Thyroid gland (tissue), 4 donors: ENCODE measurements at regions not wholly inside any gene's neighbourhood (a gene's known extent, or its start where the extent isn't known, plus 50 kb on each side); places are given as distances from the start of the nearest gene placed in this dataset.

ENCODE experiments used
- DNase-seq, 2 donors: peaks; one replicate each; pipeline ENCODE4 v3.0.0-alpha.2; 2019
- H3K27ac ChIP-seq, 3 donors: fragments of 200-600 bp; sonication (generic); 1 replicate in 2 of 3; 2 replicates in 1 of 3; pipeline ENCODE4 v1.5.1; 2016 to 2019; ENCODE audit warnings: mild to moderate bottlenecking in 1 of 3, moderate library complexity in 1 of 3
- H3K27me3 ChIP-seq: fragments of 200-600 bp; sonication (generic); one replicate; pipeline ENCODE4 v1.5.1; 2019
- H3K36me3 ChIP-seq, 2 donors: fragments of 200-600 bp; sonication (generic); one replicate each; pipeline ENCODE4 v1.5.1; 2016 to 2019
- H3K4me1 ChIP-seq, 2 donors: fragments of 200-600 bp; sonication (generic); one replicate each; pipeline ENCODE4 v1.5.1; 2017 to 2019
- H3K4me3 ChIP-seq, 3 donors: fragments of 200-600 bp; sonication (generic); replicated peaks in 1 of 3; 1 replicate in 2 of 3; 2 replicates in 1 of 3; pipeline ENCODE4 v1.5.1; 2016; ENCODE audit warnings: mild to moderate bottlenecking in 1 of 3
- H3K9me3 ChIP-seq: fragments of 200-600 bp; sonication (generic); one replicate; pipeline ENCODE4 v1.5.1; 2017
- CTCF ChIP-seq, 6 experiments: fragments of 200-600 bp in 3 of 6; fragments of 450-650 bp in 3 of 6; sonication (generic) in 3 of 6; IDR thresholded peaks; one replicate each; pipeline ENCODE4 v1.5.1; 2016 to 2019; ENCODE audit warnings: antibody characterized with exemption in 6 of 6, mild to moderate bottlenecking in 2 of 6, inconsistent platforms in 1 of 6, moderate library complexity in 1 of 6
- POLR2A ChIP-seq, 2 donors: fragments of 450-650 bp; IDR thresholded peaks; one replicate each; pipeline ENCODE4 v1.6.1; 2017; ENCODE audit warnings: antibody characterized with exemption in 2 of 2, mild to moderate bottlenecking in 2 of 2, moderate library complexity in 1 of 2
- WGBS, 2 donors: methylation state at CpG; one replicate each; pipeline ENCODE4 v1.1.5; 2017; 5-methylcytosine and 5-hydroxymethylcytosine counted together
- intact Hi-C: fragments of 100-400 bp; cut with DNase I; formaldehyde crosslinking; loops from one replicate; pipeline ENCODE4 v1.15.1; 2023

GRCh38 chr5:74231697-74232096, 408.8 kb downstream of the ENC1 start:
- TF ChIP-seq POLR2A (IDR thresholded peaks at IDR 0.05) (no peak), CTCF (IDR thresholded peaks at IDR 0.05) (no peak)
- 88 to 93% methylated on average over 5 of the region's 5 CpGs for WGBS, 2 donors
- DNase-seq: no peak
- no peak overlapping the region for H3K27ac ChIP-seq
- intact Hi-C loops: no loop called here
- H3K4me1 ChIP-seq: no peaks in the 10 kb centered on the region
- no peaks in the 10 kb centered on the region for H3K27me3 ChIP-seq
- no peaks in the 10 kb centered on the region for H3K9me3 ChIP-seq
- no peaks in the 10 kb centered on the region for H3K36me3 ChIP-seq
- H3K4me3 ChIP-seq: no peak overlapping the region

- WGBS, 2 donors: 77 to 81% methylated on average over 4 of the region's 4 CpGs
- Histone ChIP-seq H3K9me3 (no peaks in the 10 kb centered on the region), H3K4me1 (no peaks in the 10 kb centered on the region), H3K27ac (no peak overlapping the region), H3K4me3 (no peak overlapping the region), H3K27me3 (no peaks in the 10 kb centered on the region), H3K36me3 (no peaks in the 10 kb centered on the region)
- DNase-seq: no peak
- TF ChIP-seq POLR2A (IDR thresholded peaks at IDR 0.05) (no peak), CTCF (IDR thresholded peaks at IDR 0.05) (no peak)
- intact Hi-C loops: no loop called here
Observed at GRCh38 chr5:74226716-74227485, 413.6 kb downstream of the ENC1 start.

GRCh38 chr5:74225587-74225986, 414.9 kb downstream of the ENC1 start:
- H3K9me3 ChIP-seq: no peaks in the 10 kb centered on the region
- intact Hi-C loops: no loop called here
- H3K4me3 ChIP-seq: no peak overlapping the region

GRCh38 chr5:74224331-74224730, 416.2 kb downstream of the ENC1 start:
- TF ChIP-seq POLR2A (IDR thresholded peaks at IDR 0.05) (no peak), CTCF (IDR thresholded peaks at IDR 0.05) (no peak)
- intact Hi-C loops: no loop called here
- Histone ChIP-seq H3K27me3 (no peaks in the 10 kb centered on the region), H3K4me3 (no peak overlapping the region), H3K27ac (no peak overlapping the region), H3K36me3 (no peaks in the 10 kb centered on the region), H3K4me1 (no peaks in the 10 kb centered on the region), H3K9me3 (no peaks in the 10 kb centered on the region)
- no peak for DNase-seq

More at GRCh38 chr5:74225587-74225986, 414.9 kb downstream of the ENC1 start:
- H3K4me1 ChIP-seq: no peaks in the 10 kb centered on the region
- no peak for DNase-seq
- no peak overlapping the region for H3K27ac ChIP-seq
- H3K27me3 ChIP-seq: no peaks in the 10 kb centered on the region
- TF ChIP-seq CTCF (IDR thresholded peaks at IDR 0.05) (no peak), POLR2A (IDR thresholded peaks at IDR 0.05) (no peak)
- H3K36me3 ChIP-seq: no peaks in the 10 kb centered on the region

GRCh38 chr5:74222806-74223205, 417.7 kb downstream of the ENC1 start:
- Histone ChIP-seq H3K36me3 (no peaks in the 10 kb centered on the region), H3K27ac (no peak overlapping the region), H3K4me1 (no peaks in the 10 kb centered on the region), H3K4me3 (no peak overlapping the region), H3K27me3 (no peaks in the 10 kb centered on the region), H3K9me3 (no peaks in the 10 kb centered on the region)
- WGBS, 2 donors: 91 to 92% methylated on average over 1 of the region's 1 CpG
- TF ChIP-seq CTCF (IDR thresholded peaks at IDR 0.05): no peak
- no peak for TF ChIP-seq POLR2A (IDR thresholded peaks at IDR 0.05)
- DNase-seq: no peak
- intact Hi-C loops: no loop called here
